ENCODE measurements at regions not wholly inside any gene's neighbourhood (a gene's known extent, or its start where the extent isn't known, plus 50 kb on each side); places are given as distances from the start of the nearest gene placed in this dataset.

GRCh38 chr1:71153826-71154225 lies 73.0 kb upstream of the ZRANB2 start:
- TF ChIP-seq POLR2AphosphoS5 (IDR thresholded peaks at IDR 0.05; ENCODE audit: low read depth, low read length): no peak
- TF ChIP-seq CTCF (IDR thresholded peaks at IDR 0.05): no peak
- TF ChIP-seq TCF7L2 (IDR thresholded peaks at IDR 0.05; ENCODE audit: low read depth, low read length): no peak
- TF ChIP-seq REST (IDR thresholded peaks at IDR 0.05; ENCODE audit: insufficient read depth in 1 of 2, low read depth in 2 of 2, low read length in 1 of 2): no peak
- no peak for TF ChIP-seq SIN3A (IDR thresholded peaks at IDR 0.05; ENCODE audit: borderline replicate concordance, insufficient read depth, low read depth, low read length)
